H1 (cell line): ENCODE measurements at regions not wholly inside any gene's neighbourhood (a gene's known extent, or its start where the extent isn't known, plus 50 kb on each side); places are given as distances from the start of the nearest gene placed in this dataset.

Experiments used
- CTCF ChIA-PET: fragments of 300-600 bp; sonication (Branson Sonifier 250); formaldehyde crosslinking; loops from one replicate; lab custom pipeline; 2021; ENCODE audit not compliant: partially characterized antibody; lab: Charles Lee
- POLR2A ChIA-PET: fragments of 300-600 bp; sonication (Branson Sonifier 250); formaldehyde crosslinking; loops from one replicate; lab custom pipeline; 2021; ENCODE audit warnings: inconsistent platforms; ENCODE audit not compliant: partially characterized antibody; lab: Charles Lee
- DNase-seq, 2 experiments: peaks; one replicate each; pipeline versions ENCODE4 v3.0.0 to v3.0.0-alpha.2; 2010 to 2022; ENCODE audit warnings: low spot score in 2 of 2, low read depth in 1 of 2, mixed read lengths in 1 of 2
- FAIRE-seq: peaks from 2 replicates; lab custom pipeline; 2011; peaks lifted over from hg19 to GRCh38; lab: Jason Lieb, UNC
- H2AFZ ChIP-seq: 2 replicates; pipeline ENCODE4 v1.8.1; 2012; ENCODE audit warnings: low read length, inconsistent platforms
- H2AK5ac ChIP-seq: 2 replicates; pipeline ENCODE4 v1.6.1; 2013; ENCODE audit warnings: low read depth, low read length
- H2BK120ac ChIP-seq: replicated peaks from 2 replicates; pipeline ENCODE3; 2013; ENCODE audit warnings: low read depth, low read length, inconsistent platforms
- H2BK12ac ChIP-seq: 2 replicates; pipeline ENCODE4 v1.6.1; 2013; ENCODE audit warnings: low read depth, low read length
- H2BK15ac ChIP-seq: 2 replicates; pipeline ENCODE4 v1.6.1; 2013; ENCODE audit warnings: low read length
- H2BK20ac ChIP-seq: 2 replicates; pipeline ENCODE4 v1.6.1; 2013; ENCODE audit warnings: low read length
- H2BK5ac ChIP-seq: 2 replicates; pipeline ENCODE4 v1.6.1; 2013; ENCODE audit warnings: low read depth, low read length
- H3K14ac ChIP-seq: 2 replicates; pipeline ENCODE4 v1.6.1; 2013; ENCODE audit warnings: inconsistent platforms; ENCODE audit not compliant: insufficient read length
- H3K18ac ChIP-seq: 2 replicates; pipeline ENCODE4 v1.6.1; 2013; ENCODE audit warnings: low read length; ENCODE audit errors: extremely low read depth
- H3K23ac ChIP-seq: 2 replicates; pipeline ENCODE4 v1.6.1; 2013; ENCODE audit warnings: inconsistent platforms; ENCODE audit not compliant: insufficient read length
- H3K23me2 ChIP-seq: 2 replicates; pipeline ENCODE4 v1.6.1; 2013; ENCODE audit warnings: low read depth, low read length
- H3K27ac ChIP-seq: 2 replicates; pipeline ENCODE4 v1.6.1; 2011; ENCODE audit warnings: low read depth, low read length, inconsistent platforms
- H3K27me3 ChIP-seq, 4 experiments: replicated peaks in 1 of 4; 1 replicate in 1 of 4; 2 replicates in 3 of 4; pipeline versions ENCODE4 v1.6.1 to v1.8.1; 2011 to 2013; ENCODE audit warnings: low read length in 3 of 4, mild to moderate bottlenecking in 3 of 4, inconsistent platforms in 2 of 4, mixed read lengths in 2 of 4, moderate library complexity in 1 of 4; ENCODE audit not compliant: control insufficient read depth in 3 of 4, insufficient read depth in 3 of 4; ENCODE audit errors: extremely low read depth in 1 of 4
- H3K36me3 ChIP-seq, 4 experiments: 2 replicates each; pipeline versions ENCODE4 v1.6.1 to v1.8.1; 2011 to 2013; ENCODE audit warnings: mild to moderate bottlenecking in 4 of 4, low read length in 3 of 4, moderate library complexity in 2 of 4, control low read depth in 1 of 4, inconsistent platforms in 1 of 4; ENCODE audit not compliant: insufficient read depth in 4 of 4, control insufficient read depth in 2 of 4
- H3K4ac ChIP-seq: replicated peaks from 2 replicates; pipeline ENCODE3; 2013; ENCODE audit warnings: low read length, low read depth, mixed read lengths, inconsistent platforms; ENCODE audit not compliant: insufficient read length
- H3K4me1 ChIP-seq, 4 experiments: replicated peaks in 1 of 4; 1 replicate in 1 of 4; 2 replicates in 3 of 4; pipeline versions ENCODE4 v1.6.1 to v1.8.1; 2011 to 2013; ENCODE audit warnings: low read length in 3 of 4, inconsistent platforms in 2 of 4, mixed read lengths in 1 of 4; ENCODE audit not compliant: insufficient read depth in 4 of 4, control insufficient read depth in 3 of 4
- H3K4me2 ChIP-seq, 2 experiments: 2 replicates each; pipeline versions ENCODE4 v1.6.1 to v1.8.1; 2011 to 2013; ENCODE audit warnings: low read depth in 2 of 2, low read length in 2 of 2, control low read depth in 1 of 2, inconsistent platforms in 1 of 2, mild to moderate bottlenecking in 1 of 2; ENCODE audit not compliant: insufficient read depth in 1 of 2
- H3K4me3 ChIP-seq, 4 experiments: fragments of 200-600, 300-600 bp in 1 of 4; sonication (generic), shearing (Covaris generic), sonication (Bioruptor Twin) in 1 of 4; 2 replicates each; pipeline versions ENCODE4 v1.5.1 to v1.8.1; 2011 to 2016; ENCODE audit warnings: low read length in 4 of 4, low read depth in 3 of 4, control low read depth in 2 of 4, inconsistent platforms in 2 of 4, mild to moderate bottlenecking in 2 of 4, mixed read lengths in 1 of 4, moderate library complexity in 1 of 4; ENCODE audit not compliant: insufficient read depth in 2 of 4; ENCODE audit errors: extremely low read depth in 1 of 4
- H3K56ac ChIP-seq: replicated peaks from 2 replicates; pipeline ENCODE3; 2013; ENCODE audit warnings: low read depth, mild to moderate bottlenecking, mixed read lengths, low read length, inconsistent platforms; ENCODE audit not compliant: insufficient read length
- H3K79me1 ChIP-seq: 2 replicates; pipeline ENCODE4 v1.6.1; 2013; ENCODE audit warnings: low read depth, low read length, control low read depth
- H3K79me2 ChIP-seq, 2 experiments: 2 replicates each; pipeline versions ENCODE4 v1.6.1 to v1.8.1; 2012 to 2013; ENCODE audit warnings: low read length in 2 of 2, mild to moderate bottlenecking in 2 of 2, inconsistent platforms in 1 of 2; ENCODE audit not compliant: insufficient read depth in 2 of 2, control insufficient read depth in 1 of 2
- H3K9ac ChIP-seq, 4 experiments: replicated peaks in 1 of 4; 1 replicate in 1 of 4; 2 replicates in 3 of 4; pipeline versions ENCODE4 v1.6.1 to v1.8.1; 2011 to 2013; ENCODE audit warnings: low read depth in 3 of 4, low read length in 3 of 4, control low read depth in 2 of 4, mild to moderate bottlenecking in 2 of 4, moderate library complexity in 2 of 4, inconsistent platforms in 1 of 4; ENCODE audit errors: extremely low read depth in 1 of 4
- H3K9me3 ChIP-seq, 2 experiments: 2 replicates each; pipeline versions ENCODE4 v1.6.1 to v1.8.1; 2012 to 2013; ENCODE audit warnings: mild to moderate bottlenecking in 2 of 2, moderate library complexity in 2 of 2, control low read depth in 1 of 2, inconsistent platforms in 1 of 2, low read depth in 1 of 2, low read length in 1 of 2, mixed read lengths in 1 of 2; ENCODE audit not compliant: insufficient read depth in 2 of 2
- H4K20me1 ChIP-seq, 2 experiments: replicated peaks in 1 of 2; 2 replicates each; pipeline versions ENCODE3 to v1.8.1; 2011 to 2013; ENCODE audit warnings: inconsistent platforms in 2 of 2, low read length in 2 of 2, mild to moderate bottlenecking in 1 of 2; ENCODE audit not compliant: insufficient read depth in 2 of 2, control insufficient read depth in 1 of 2
- H4K5ac ChIP-seq: 2 replicates; pipeline ENCODE4 v1.6.1; 2013; ENCODE audit warnings: low read length, low read depth, mixed read lengths, inconsistent platforms; ENCODE audit not compliant: insufficient read length
- H4K8ac ChIP-seq: 2 replicates; pipeline ENCODE4 v1.8.0; 2013; ENCODE audit warnings: mild to moderate bottlenecking, moderate library complexity, low read length, inconsistent platforms; ENCODE audit not compliant: insufficient read depth; ENCODE audit errors: extremely low read depth
- H4K91ac ChIP-seq: replicated peaks from 2 replicates; pipeline ENCODE3; 2013; ENCODE audit warnings: low read length, mixed read lengths, inconsistent platforms; ENCODE audit not compliant: insufficient read length
- BCL11A ChIP-seq, 2 experiments: IDR thresholded peaks; one replicate each; pipeline ENCODE4 v1.6.1; 2011; ENCODE audit warnings: low read depth in 2 of 2, low read length in 2 of 2, mild to moderate bottlenecking in 2 of 2
- EGR1 ChIP-seq: IDR thresholded peaks from 2 replicates; pipeline ENCODE4 v1.6.1; 2011; ENCODE audit warnings: low read depth, low read length, borderline replicate concordance
- GTF2F1 ChIP-seq: IDR thresholded peaks from 2 replicates; pipeline ENCODE4 v1.6.1; 2012; ENCODE audit warnings: low read depth, low read length, improper control_type of control experiment, borderline replicate concordance
- NRF1 ChIP-seq: IDR thresholded peaks from 2 replicates; pipeline ENCODE4 v1.6.1; 2011; ENCODE audit warnings: mild to moderate bottlenecking, low read depth, low read length, improper control_type of control experiment
- RAD21 ChIP-seq, 2 experiments: IDR thresholded peaks in 1 of 2; conservative IDR thresholded peaks in 1 of 2; 2 replicates each; pipeline ENCODE4 v1.6.1; 2011; ENCODE audit warnings: low read depth in 2 of 2, low read length in 2 of 2, improper control_type of control experiment in 1 of 2, inconsistent platforms in 1 of 2, mild to moderate bottlenecking in 1 of 2, moderate library complexity in 1 of 2
- SIN3A ChIP-seq, 2 experiments: IDR thresholded peaks in 1 of 2; conservative IDR thresholded peaks in 1 of 2; 2 replicates each; pipeline ENCODE4 v1.6.1; 2011 to 2012; ENCODE audit warnings: low read length in 2 of 2, improper control_type of control experiment in 1 of 2, low read depth in 1 of 2, mild to moderate bottlenecking in 1 of 2
- SP2 ChIP-seq: IDR thresholded peaks from 2 replicates; pipeline ENCODE4 v1.6.1; 2012; ENCODE audit warnings: mild to moderate bottlenecking, low read length, inconsistent platforms
- WGBS, 2 experiments: shearing (Covaris generic) in 1 of 2; methylation state at CpG; one replicate each; pipeline versions ENCODE4 v1.1.6 to v1.1.7; 2013 to 2015; ENCODE audit warnings: low lambda C conversion rate in 2 of 2, mixed read lengths in 2 of 2, inconsistent platforms in 1 of 2, low coverage in 1 of 2, missing lambda C conversion rate in 1 of 2; ENCODE audit not compliant: insufficient replicate concordance in 2 of 2, insufficient coverage in 1 of 2, insufficient read length in 1 of 2; ENCODE audit errors: extremely low coverage in 1 of 2, missing lambda C conversion rate in 1 of 2; 5-methylcytosine and 5-hydroxymethylcytosine counted together
- TF ChIP-seq, protein P1 (sequence below): IDR thresholded peaks from 2 replicates; pipeline ENCODE4 v1.6.1; 2012; ENCODE audit warnings: low read length, inconsistent platforms
- TF ChIP-seq, protein P2 (sequence below): IDR thresholded peaks from 2 replicates; pipeline ENCODE4 v1.6.1; 2012; ENCODE audit warnings: inconsistent platforms
- TF ChIP-seq, protein P3 (sequence below): IDR thresholded peaks from 2 replicates; pipeline ENCODE4 v1.6.1; 2011; ENCODE audit warnings: low read depth, mild to moderate bottlenecking, low read length; ENCODE audit not compliant: insufficient read depth

GRCh38 chr16:35598696-35599332 is 2139.4 kb downstream of the TP53TG3F start:
- Histone ChIP-seq H2AK5ac (no peak overlapping the region), H3K36me3 (no peaks in the 10 kb centered on the region; a peak in 1 of 8 replicates), H3K56ac (no peak overlapping the region), H2BK120ac (no peak overlapping the region), H4K8ac (no peak overlapping the region), H3K23me2 (no peaks in the 10 kb centered on the region), H4K20me1 (no peaks in the 10 kb centered on the region), H2BK5ac (no peak overlapping the region), H3K4me3 (no peak overlapping the region), H2BK20ac (no peak overlapping the region), H3K4me2 (no peak overlapping the region), H2AFZ (no peak overlapping the region), H3K27ac (no peak overlapping the region), H3K79me2 (no peaks in the 10 kb centered on the region), H3K9me3 (peaks cover 34 to 59% of the 10 kb centered on the region in 2 experiments), H3K18ac (no peak overlapping the region), H3K9ac (no peak overlapping the region), H3K23ac (no peak overlapping the region), H3K27me3 (no peaks in the 10 kb centered on the region), H2BK15ac (no peak overlapping the region), H4K5ac (no peak overlapping the region), H3K4ac (no peak overlapping the region), H3K14ac (no peak overlapping the region), H3K79me1 (no peaks in the 10 kb centered on the region), H4K91ac (no peak overlapping the region), H2BK12ac (no peak overlapping the region), H3K4me1 (no peaks in the 10 kb centered on the region)
- ChIA-PET POLR2A (no interaction called here), CTCF (no interaction called here)
- no peak for FAIRE-seq
- no peak for DNase-seq
- WGBS, 2 experiments: 70% methylated on average over 9 of the region's 9 CpGs; no CpG with 5 or more reads in 1 of the 2 experiments
- TF ChIP-seq, protein P1, sequence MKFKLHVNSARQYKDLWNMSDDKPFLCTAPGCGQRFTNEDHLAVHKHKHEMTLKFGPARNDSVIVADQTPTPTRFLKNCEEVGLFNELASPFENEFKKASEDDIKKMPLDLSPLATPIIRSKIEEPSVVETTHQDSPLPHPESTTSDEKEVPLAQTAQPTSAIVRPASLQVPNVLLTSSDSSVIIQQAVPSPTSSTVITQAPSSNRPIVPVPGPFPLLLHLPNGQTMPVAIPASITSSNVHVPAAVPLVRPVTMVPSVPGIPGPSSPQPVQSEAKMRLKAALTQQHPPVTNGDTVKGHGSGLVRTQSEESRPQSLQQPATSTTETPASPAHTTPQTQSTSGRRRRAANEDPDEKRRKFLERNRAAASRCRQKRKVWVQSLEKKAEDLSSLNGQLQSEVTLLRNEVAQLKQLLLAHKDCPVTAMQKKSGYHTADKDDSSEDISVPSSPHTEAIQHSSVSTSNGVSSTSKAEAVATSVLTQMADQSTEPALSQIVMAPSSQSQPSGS: no peak
- TF ChIP-seq SP2 (no peak), NRF1 (no peak), RAD21 (IDR thresholded peaks at IDR 0.05 in 1 of 2, conservative IDR thresholded peaks at IDR 0.05 in 1 of 2; ENCODE audit: low read depth in 2 of 2, low read length in 2 of 2) (no peak), GTF2F1 (no peak), SIN3A (conservative IDR thresholded peaks at IDR 0.05 in 1 of 2, IDR thresholded peaks at IDR 0.05 in 1 of 2; ENCODE audit: low read depth in 1 of 2, low read length in 2 of 2) (no peak), EGR1 (no peak), BCL11A (IDR thresholded peaks at IDR 0.05; ENCODE audit: low read depth in 2 of 2, low read length in 2 of 2) (no peak)
- TF ChIP-seq, protein P2, sequence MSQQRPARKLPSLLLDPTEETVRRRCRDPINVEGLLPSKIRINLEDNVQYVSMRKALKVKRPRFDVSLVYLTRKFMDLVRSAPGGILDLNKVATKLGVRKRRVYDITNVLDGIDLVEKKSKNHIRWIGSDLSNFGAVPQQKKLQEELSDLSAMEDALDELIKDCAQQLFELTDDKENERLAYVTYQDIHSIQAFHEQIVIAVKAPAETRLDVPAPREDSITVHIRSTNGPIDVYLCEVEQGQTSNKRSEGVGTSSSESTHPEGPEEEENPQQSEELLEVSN: no peak
- TF ChIP-seq, protein P3, sequence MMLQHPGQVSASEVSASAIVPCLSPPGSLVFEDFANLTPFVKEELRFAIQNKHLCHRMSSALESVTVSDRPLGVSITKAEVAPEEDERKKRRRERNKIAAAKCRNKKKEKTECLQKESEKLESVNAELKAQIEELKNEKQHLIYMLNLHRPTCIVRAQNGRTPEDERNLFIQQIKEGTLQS: no peak
